GM12865 (cell line): ENCODE measurements at regions not wholly inside any gene's neighbourhood (a gene's known extent, or its start where the extent isn't known, plus 50 kb on each side); places are given as distances from the start of the nearest gene placed in this dataset.
A peak's percentile ranks its signal among the peaks of the same experiment; 100 is the strongest.
"Not testable (repeated sequence)": the region's sequence is repeated elsewhere in the genome, so short reads cannot be mapped to it uniquely, and the experiment has no call there.

Experiments
- DNase-seq: peaks from one replicate; pipeline ENCODE4 v3.0.0; 2010; ENCODE audit warnings: low read depth
- H3K4me3 ChIP-seq: 2 replicates; pipeline ENCODE4 v1.5.1; 2011; ENCODE audit warnings: mild to moderate bottlenecking, low read depth, low read length, control low read depth
- TF ChIP-seq, protein P1 (sequence below): IDR thresholded peaks from 2 replicates; pipeline ENCODE4 v1.5.1; 2011; ENCODE audit warnings: low read length, control low read depth, low read depth, inconsistent platforms; ENCODE audit not compliant: insufficient read depth; ENCODE audit errors: missing control alignments

DNA sequence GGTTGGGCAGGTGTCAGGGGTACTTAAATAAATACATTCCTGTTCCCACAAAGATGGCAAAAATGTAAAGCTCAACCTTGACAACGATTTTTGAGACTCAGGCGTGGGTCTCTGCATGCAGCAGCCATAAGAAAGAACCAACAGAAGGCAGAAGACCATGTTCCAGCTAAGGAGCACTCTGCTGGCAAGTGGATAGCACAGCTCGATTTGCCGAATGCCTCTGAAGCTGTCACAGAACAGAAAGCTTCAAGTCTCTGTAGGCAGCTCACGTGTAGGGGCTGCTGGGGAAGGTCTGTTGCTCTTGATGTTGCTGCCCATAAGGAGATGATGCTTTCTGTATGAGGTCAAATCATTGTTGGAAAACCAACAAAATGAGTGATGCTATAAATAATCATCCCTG, 119.6 kb upstream of the GRIN3A start:
- no peak for DNase-seq
- TF ChIP-seq, protein P1, sequence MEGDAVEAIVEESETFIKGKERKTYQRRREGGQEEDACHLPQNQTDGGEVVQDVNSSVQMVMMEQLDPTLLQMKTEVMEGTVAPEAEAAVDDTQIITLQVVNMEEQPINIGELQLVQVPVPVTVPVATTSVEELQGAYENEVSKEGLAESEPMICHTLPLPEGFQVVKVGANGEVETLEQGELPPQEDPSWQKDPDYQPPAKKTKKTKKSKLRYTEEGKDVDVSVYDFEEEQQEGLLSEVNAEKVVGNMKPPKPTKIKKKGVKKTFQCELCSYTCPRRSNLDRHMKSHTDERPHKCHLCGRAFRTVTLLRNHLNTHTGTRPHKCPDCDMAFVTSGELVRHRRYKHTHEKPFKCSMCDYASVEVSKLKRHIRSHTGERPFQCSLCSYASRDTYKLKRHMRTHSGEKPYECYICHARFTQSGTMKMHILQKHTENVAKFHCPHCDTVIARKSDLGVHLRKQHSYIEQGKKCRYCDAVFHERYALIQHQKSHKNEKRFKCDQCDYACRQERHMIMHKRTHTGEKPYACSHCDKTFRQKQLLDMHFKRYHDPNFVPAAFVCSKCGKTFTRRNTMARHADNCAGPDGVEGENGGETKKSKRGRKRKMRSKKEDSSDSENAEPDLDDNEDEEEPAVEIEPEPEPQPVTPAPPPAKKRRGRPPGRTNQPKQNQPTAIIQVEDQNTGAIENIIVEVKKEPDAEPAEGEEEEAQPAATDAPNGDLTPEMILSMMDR = no peak

GRCh38 chr9:101849102-101849707, 110.8 kb upstream of the GRIN3A start:
- no peak for DNase-seq
- TF ChIP-seq, protein P1 = no peak
- no peak overlapping the region for H3K4me3 ChIP-seq

More for the DNA sequence above, 119.6 kb upstream of the GRIN3A start:
- H3K4me3 ChIP-seq = no peak overlapping the region

- peak; percentile 11 for DNase-seq
These were observed 110.1 kb upstream of the GRIN3A start for GRCh38 chr9:101848485-101848919.

DNA sequence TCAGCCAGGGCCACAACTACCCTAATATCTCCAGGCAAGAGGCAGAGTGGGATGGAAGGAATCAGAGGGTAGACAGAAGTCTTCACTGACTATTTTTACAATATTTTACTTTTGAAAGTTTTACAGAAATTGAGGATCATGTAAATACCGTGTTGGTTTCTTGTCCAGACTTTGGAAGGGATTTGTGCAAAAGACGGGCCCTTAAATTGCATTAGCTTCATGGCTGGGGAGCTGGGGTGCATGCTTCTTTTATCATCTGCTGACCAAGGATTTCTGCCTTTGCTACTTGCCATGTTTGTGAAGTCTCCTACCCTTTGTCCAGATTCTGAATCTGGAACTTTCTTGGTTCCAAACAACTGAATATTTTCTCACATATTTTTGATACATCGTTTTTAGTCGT, 107.7 kb upstream of the GRIN3A start:
- TF ChIP-seq, protein P1 = no peak
- H3K4me3 ChIP-seq = no peak overlapping the region
- DNase-seq = no peak

More at GRCh38 chr9:101848485-101848919, 110.1 kb upstream of the GRIN3A start:
- H3K4me3 ChIP-seq = no peak overlapping the region
- TF ChIP-seq, protein P1 = no peak

DNA sequence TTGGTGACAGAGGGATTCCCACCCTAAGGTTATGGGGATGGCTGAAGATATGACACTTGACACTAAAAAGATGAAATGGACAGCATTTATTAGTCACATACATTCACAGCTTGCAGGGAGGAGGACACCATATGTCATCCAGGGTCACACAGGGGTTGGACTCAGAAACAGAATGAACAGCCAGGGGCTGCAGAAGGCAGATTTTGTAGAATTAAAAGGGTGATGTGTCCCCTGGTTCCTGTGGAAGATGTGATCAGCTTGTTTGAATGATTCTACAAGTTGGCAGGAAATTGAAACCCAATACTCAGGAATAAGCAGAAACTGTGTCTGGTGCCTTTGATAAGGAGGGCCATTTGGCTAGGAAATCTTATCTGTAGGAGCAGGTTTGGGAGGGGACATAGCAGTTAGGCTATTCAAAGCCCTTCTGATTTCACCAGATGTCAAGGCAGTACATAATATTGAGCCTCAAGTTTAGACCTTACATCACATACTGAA, 102.3 kb upstream of the GRIN3A start:
- TF ChIP-seq, protein P1 = no peak
- no peak for DNase-seq
- no peak overlapping the region for H3K4me3 ChIP-seq

DNA sequence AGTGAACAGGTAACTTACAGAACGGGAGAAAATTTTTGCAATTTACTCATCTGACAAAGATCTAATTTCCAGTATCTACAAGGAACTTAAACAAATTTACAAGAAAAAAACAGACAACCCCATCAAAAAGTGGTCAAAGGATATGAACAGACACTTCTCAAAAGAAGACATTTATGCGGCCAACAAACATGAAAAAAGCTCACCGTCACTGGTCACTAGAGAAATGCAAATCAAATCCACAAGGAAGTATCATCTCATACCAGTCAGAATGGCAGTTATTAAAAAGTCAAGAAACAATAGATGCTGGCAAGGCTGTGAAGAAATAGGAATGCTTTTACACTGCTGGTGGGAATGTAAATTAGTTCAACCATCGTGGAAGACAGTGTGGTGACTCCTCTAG, 100.5 kb upstream of the GRIN3A start:
- not testable (repeated sequence) for DNase-seq

DNA sequence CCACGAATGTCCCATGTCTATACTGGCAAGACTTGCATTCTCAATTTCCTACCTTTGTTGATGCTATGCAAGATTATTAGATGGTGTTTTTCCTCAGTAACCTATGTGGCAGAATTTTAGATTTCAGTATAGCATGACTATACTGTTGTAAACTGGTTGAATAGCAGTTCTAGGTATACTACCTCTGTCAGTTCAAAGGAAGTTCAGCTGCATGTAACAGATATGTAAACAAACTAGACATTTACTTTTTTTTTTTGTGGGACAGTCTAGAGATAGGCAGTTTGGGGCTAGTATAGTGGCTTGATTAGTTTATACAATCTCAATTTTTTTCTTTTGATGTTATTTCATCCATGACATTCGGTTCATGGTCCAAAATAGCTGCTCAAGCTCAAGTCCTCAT, 97.6 kb upstream of the GRIN3A start:
- no peak for DNase-seq
- TF ChIP-seq, protein P1 = no peak
- H3K4me3 ChIP-seq = no peak overlapping the region

More for the DNA sequence above, 100.5 kb upstream of the GRIN3A start:
- H3K4me3 ChIP-seq = not testable (repeated sequence)
